HEK293 (cell line): ENCODE measurements at regions not wholly inside any gene's neighbourhood (a gene's known extent, or its start where the extent isn't known, plus 50 kb on each side); places are given as distances from the start of the nearest gene placed in this dataset.

Experiments
- CTCF ChIP-seq: fragments of 450-650 bp; formaldehyde crosslinking; IDR thresholded peaks from 2 replicates; pipeline ENCODE4 v1.5.1; 2016; ENCODE audit warnings: missing biosample characterization, missing genetic modification characterization
- ELK4 ChIP-seq: IDR thresholded peaks from 2 replicates; pipeline ENCODE4 v1.6.1; 2011; ENCODE audit warnings: mild to moderate bottlenecking, low read depth, low read length, borderline replicate concordance
- GLI4 ChIP-seq: fragments of 450-650 bp; formaldehyde crosslinking; IDR thresholded peaks from 2 replicates; pipeline ENCODE4 v1.5.1; 2016; ENCODE audit warnings: missing biosample characterization, missing genetic modification characterization
- REST ChIP-seq: fragments of 450-650 bp; formaldehyde crosslinking; IDR thresholded peaks from 2 replicates; pipeline ENCODE4 v1.5.1; 2016; ENCODE audit warnings: missing biosample characterization, missing genetic modification characterization
- SETDB1 ChIP-seq: IDR thresholded peaks from one replicate; pipeline ENCODE4 v1.6.1; 2017; ENCODE audit warnings: mild to moderate bottlenecking, low read length, moderate library complexity, mixed read lengths; ENCODE audit not compliant: insufficient read length
- SP2 ChIP-seq: fragments of 450-650 bp; formaldehyde crosslinking; IDR thresholded peaks from 2 replicates; pipeline ENCODE4 v1.5.1; 2016; ENCODE audit warnings: missing biosample characterization, missing genetic modification characterization
- ZNF2 ChIP-seq: fragments of 450-650 bp; formaldehyde crosslinking; IDR thresholded peaks from 2 replicates; pipeline ENCODE4 v1.5.1; 2016; ENCODE audit warnings: missing biosample characterization, missing genetic modification characterization
- ZNF571 ChIP-seq: fragments of 450-650 bp; formaldehyde crosslinking; IDR thresholded peaks from 2 replicates; pipeline ENCODE4 v1.5.0; 2017; ENCODE audit warnings: missing biosample characterization, missing genetic modification characterization
- ZNF704 ChIP-seq: fragments of 450-650 bp; formaldehyde crosslinking; IDR thresholded peaks from 2 replicates; pipeline ENCODE4 v1.5.1; 2016; ENCODE audit warnings: missing biosample characterization, missing genetic modification characterization

- no peak for TF ChIP-seq ELK4
- TF ChIP-seq CTCF (tag by site-specific recombination): no peak
- TF ChIP-seq ZNF704 (tag by site-specific recombination): no peak
- TF ChIP-seq REST (tag by site-specific recombination): no peak
- TF ChIP-seq ZNF571 (tag by site-specific recombination): no peak
- no peak for TF ChIP-seq SETDB1
- no peak for TF ChIP-seq GLI4 (tag by site-specific recombination)
- TF ChIP-seq SP2 (tag by site-specific recombination): no peak
- no peak for TF ChIP-seq ZNF2
These were observed 165.0 kb downstream of the RSL24D1 start for GRCh38 chr15:55031727-55032126.
